Ascending aorta (tissue), 2 donors: ENCODE measurements at regions not wholly inside any gene's neighbourhood (a gene's known extent, or its start where the extent isn't known, plus 50 kb on each side); places are given as distances from the start of the nearest gene placed in this dataset.
"Not testable (repeated sequence)": the region's sequence is repeated elsewhere in the genome, so short reads cannot be mapped to it uniquely, and the experiment has no call there.

Source experiments
- DNase-seq, 2 donors: peaks; one replicate each; pipeline ENCODE4 v3.0.0-alpha.2; 2019; ENCODE audit warnings: low spot score in 2 of 2
- H3K27ac ChIP-seq, 2 donors: fragments of 200-600 bp; sonication (generic); one replicate each; pipeline ENCODE4 v1.5.1; 2016 to 2017; ENCODE audit warnings: mild to moderate bottlenecking in 1 of 2
- H3K27me3 ChIP-seq: fragments of 200-600 bp; sonication (generic); one replicate; pipeline ENCODE4 v1.5.1; 2017
- H3K36me3 ChIP-seq, 2 donors: fragments of 200-600 bp; sonication (generic); one replicate each; pipeline ENCODE4 v1.5.1; 2016
- H3K4me1 ChIP-seq, 2 donors: fragments of 200-600 bp; sonication (generic); one replicate each; pipeline ENCODE4 v1.5.1; 2016 to 2017; ENCODE audit warnings: mild to moderate bottlenecking in 1 of 2
- H3K4me3 ChIP-seq, 2 donors: fragments of 200-600 bp; sonication (generic); one replicate each; pipeline ENCODE4 v1.5.1; 2016 to 2017; ENCODE audit warnings: mild to moderate bottlenecking in 1 of 2
- H3K9me3 ChIP-seq, 2 donors: fragments of 200-600 bp; sonication (generic); one replicate each; pipeline ENCODE4 v1.5.1; 2016
- intact Hi-C: fragments of 100-400 bp; cut with DNase I; formaldehyde crosslinking; loops from one replicate; pipeline ENCODE4 v1.15.1; 2023
- TF ChIP-seq, protein P1 (sequence below), 3 experiments: fragments of 200-600 bp in 2 of 3; fragments of 450-650 bp in 1 of 3; sonication (generic) in 2 of 3; IDR thresholded peaks; one replicate each; pipeline ENCODE4 v1.5.1; 2016 to 2019; ENCODE audit warnings: antibody characterized with exemption in 3 of 3, mild to moderate bottlenecking in 1 of 3, moderate library complexity in 1 of 3

DNA sequence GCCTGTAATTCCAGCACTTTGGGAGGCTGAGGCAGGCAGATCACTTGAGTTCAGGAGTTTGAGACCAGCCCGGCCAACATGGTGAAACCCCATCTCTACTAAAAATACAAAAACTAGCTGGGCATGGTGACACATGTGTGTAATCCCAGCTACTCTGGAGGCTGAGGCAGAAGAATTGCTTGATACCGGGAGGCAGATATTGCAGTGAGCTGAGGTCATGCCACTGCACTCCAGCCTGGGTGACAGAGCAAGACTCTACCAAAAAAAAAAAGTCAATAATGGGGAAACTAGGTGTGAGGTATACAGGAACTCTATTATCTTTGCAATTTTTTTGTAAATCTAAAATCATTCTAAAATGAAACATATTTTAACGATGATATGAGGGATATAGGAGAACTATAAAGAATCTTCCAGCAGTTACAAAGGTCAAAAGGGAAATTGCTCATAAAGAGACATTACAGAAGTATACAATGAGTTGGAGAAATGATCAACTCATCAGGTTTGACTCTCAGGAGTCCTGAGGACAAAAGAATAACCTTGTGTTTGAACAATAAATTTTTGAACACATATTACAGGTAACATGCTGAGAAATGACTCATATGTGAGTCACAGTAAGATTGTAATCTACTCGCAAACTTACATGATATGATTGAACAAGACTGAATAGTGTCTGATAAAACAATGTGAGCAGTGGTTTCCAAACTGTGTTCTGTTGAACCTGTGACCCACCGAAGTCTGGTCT is 272.6 kb downstream of the FGFR2 start:
- Histone ChIP-seq H3K4me3 (no peak overlapping the region), H3K9me3 (no peaks in the 10 kb centered on the region)
- DNase-seq: no peak

DNA sequence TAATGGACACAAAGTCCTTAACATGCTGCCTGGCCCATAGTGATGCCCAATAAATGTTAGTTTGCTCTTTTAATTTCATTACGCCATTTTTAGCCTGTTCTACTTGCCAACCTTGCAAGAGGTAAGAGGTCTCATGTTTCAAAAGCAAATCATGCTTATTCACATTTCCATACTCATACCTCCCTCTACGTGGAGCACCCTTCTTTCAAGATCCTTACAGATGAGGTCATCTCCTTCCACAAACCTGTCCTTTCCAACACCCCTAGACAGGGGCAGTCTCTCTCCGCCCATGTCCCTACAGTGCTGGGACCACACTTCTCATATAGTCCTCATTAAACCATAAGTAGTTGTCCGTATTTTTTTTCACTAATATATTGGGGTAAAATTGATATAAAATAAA is 271.3 kb downstream of the FGFR2 start:
- Histone ChIP-seq H3K36me3 (no peaks in the 10 kb centered on the region), H3K9me3 (no peaks in the 10 kb centered on the region), H3K4me1 (no peaks in the 10 kb centered on the region), H3K27ac (no peak overlapping the region), H3K4me3 (no peak overlapping the region), H3K27me3 (no peaks in the 10 kb centered on the region)
- TF ChIP-seq, protein P1, sequence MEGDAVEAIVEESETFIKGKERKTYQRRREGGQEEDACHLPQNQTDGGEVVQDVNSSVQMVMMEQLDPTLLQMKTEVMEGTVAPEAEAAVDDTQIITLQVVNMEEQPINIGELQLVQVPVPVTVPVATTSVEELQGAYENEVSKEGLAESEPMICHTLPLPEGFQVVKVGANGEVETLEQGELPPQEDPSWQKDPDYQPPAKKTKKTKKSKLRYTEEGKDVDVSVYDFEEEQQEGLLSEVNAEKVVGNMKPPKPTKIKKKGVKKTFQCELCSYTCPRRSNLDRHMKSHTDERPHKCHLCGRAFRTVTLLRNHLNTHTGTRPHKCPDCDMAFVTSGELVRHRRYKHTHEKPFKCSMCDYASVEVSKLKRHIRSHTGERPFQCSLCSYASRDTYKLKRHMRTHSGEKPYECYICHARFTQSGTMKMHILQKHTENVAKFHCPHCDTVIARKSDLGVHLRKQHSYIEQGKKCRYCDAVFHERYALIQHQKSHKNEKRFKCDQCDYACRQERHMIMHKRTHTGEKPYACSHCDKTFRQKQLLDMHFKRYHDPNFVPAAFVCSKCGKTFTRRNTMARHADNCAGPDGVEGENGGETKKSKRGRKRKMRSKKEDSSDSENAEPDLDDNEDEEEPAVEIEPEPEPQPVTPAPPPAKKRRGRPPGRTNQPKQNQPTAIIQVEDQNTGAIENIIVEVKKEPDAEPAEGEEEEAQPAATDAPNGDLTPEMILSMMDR (IDR thresholded peaks at IDR 0.05): no peak
- no peak for DNase-seq
- intact Hi-C loops: no loop called here

More for the DNA sequence above, 272.6 kb downstream of the FGFR2 start:
- Histone ChIP-seq H3K27me3 (no peaks in the 10 kb centered on the region), H3K4me1 (no peaks in the 10 kb centered on the region), H3K36me3 (no peaks in the 10 kb centered on the region), H3K27ac (no peak overlapping the region)
- TF ChIP-seq, protein P1 (IDR thresholded peaks at IDR 0.05): no peak
- intact Hi-C loops: no loop called here

DNA sequence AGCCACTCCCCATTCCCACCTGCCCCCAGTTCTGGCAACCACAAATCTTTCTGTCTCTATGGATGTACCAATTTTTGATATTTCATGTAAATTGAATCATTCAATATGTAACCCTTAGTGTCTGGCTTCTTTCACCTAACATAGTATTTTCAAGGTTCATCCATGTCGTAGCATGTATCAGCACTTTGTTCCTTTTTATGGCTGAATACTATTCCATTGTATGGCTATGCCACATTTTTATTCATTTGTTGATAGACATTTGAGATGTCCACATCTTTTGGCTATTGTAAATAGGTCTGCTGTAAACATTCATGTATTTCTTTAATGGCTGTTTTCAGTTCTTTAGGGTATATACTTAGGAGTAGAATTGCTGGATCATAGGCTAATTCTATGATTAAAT is 270.5 kb downstream of the FGFR2 start:
- Histone ChIP-seq H3K4me3 (no peak overlapping the region), H3K4me1 (no peaks in the 10 kb centered on the region), H3K27me3 (no peaks in the 10 kb centered on the region), H3K27ac (no peak overlapping the region), H3K9me3 (no peaks in the 10 kb centered on the region), H3K36me3 (no peaks in the 10 kb centered on the region)
- intact Hi-C loops: no loop called here
- DNase-seq: no peak
- TF ChIP-seq, protein P1 (IDR thresholded peaks at IDR 0.05): no peak

DNA sequence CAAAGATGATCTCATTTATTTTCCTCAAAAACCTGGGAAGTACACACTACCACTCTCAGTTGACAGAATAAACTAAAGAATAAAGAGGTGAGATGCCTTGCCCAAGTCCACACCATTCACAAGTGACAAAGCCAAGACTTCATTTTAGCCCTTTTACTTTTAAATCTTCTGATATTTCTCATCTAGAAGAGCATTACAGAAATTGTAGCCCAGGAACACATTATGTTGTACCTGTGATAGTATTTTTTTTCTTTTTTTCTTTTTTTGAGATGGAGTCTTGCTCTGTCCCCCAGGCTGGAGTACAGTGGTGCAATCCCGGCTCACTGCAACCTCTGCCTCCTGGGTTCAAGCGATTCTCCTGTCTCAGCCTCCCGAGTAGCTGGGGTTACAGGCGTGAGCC is 268.6 kb downstream of the FGFR2 start:
- H3K36me3 ChIP-seq, H3K9me3 ChIP-seq, H3K4me3 ChIP-seq, intact Hi-C loops, H3K27me3 ChIP-seq, H3K4me1 ChIP-seq, H3K27ac ChIP-seq, DNase-seq: not testable (repeated sequence)

DNA sequence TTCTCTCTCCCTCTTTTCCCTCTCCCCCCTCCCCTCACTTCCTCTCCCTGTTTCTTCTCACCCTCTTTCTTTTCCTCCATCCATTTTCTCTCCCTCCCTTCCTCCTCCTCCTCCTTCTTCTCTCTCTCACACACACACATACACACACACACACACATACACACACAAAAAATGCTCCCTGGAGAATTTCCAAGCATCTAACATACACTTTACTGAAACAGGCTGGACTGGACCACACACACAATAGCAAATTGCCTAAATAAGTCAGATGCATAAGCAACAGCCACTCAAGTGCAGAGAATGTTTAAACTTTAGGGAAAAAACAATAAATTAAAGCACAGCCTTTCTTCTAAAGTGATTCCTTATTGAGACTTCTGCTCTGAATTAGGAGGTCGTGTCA is 267.7 kb downstream of the FGFR2 start:
- no peaks in the 10 kb centered on the region for H3K4me1 ChIP-seq
- DNase-seq: no peak
- H3K27me3 ChIP-seq: no peaks in the 10 kb centered on the region
- no peak overlapping the region for H3K27ac ChIP-seq
- H3K36me3 ChIP-seq: no peaks in the 10 kb centered on the region
- H3K4me3 ChIP-seq: no peak overlapping the region
- TF ChIP-seq, protein P1 (IDR thresholded peaks at IDR 0.05): no peak
- intact Hi-C loops: no loop called here
- H3K9me3 ChIP-seq: no peaks in the 10 kb centered on the region

DNA sequence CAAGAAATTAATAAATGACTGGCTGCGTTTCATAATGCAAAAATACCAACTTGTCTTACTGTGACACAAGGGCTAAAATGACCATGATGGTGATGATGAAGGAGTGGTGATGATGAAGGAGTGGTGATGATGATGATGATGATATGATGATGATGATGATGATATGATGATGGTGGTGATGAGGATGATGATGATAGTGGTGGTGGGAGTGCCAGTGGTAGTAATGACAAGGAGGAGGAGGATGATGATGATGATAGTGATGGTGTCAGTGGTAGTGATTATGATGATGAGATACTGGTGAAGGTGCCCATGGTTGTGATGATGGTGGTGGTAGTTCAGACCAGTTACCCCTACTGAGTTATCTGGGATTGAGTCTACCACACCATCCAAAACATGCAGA is 265.9 kb downstream of the FGFR2 start:
- intact Hi-C loops: no loop called here
- DNase-seq: no peak
- H3K9me3 ChIP-seq: no peaks in the 10 kb centered on the region
- TF ChIP-seq, protein P1 (IDR thresholded peaks at IDR 0.05): no peak
- H3K27ac ChIP-seq: no peak overlapping the region
- H3K36me3 ChIP-seq: no peaks in the 10 kb centered on the region
- no peak overlapping the region for H3K4me3 ChIP-seq
- H3K4me1 ChIP-seq: no peaks in the 10 kb centered on the region
- no peaks in the 10 kb centered on the region for H3K27me3 ChIP-seq
